Fibroblast of upper back skin (primary cell): ENCODE measurements at regions not wholly inside any gene's neighbourhood (a gene's known extent, or its start where the extent isn't known, plus 50 kb on each side); places are given as distances from the start of the nearest gene placed in this dataset.

Source experiments
- DNase-seq: peaks from one replicate; pipeline ENCODE4 v3.0.0-alpha.2; 2013

- DNase-seq: peak; percentile 91
Measured at GRCh38 chr2:66803726-66804125, 368.8 kb downstream of the MEIS1 start.

GRCh38 chr2:66805016-66805865 is 370.3 kb downstream of the MEIS1 start:
- DNase-seq: peak; percentile 34

GRCh38 chr2:66805968-66806367 is 371.0 kb downstream of the MEIS1 start:
- no peak for DNase-seq

- DNase-seq: peak; percentile 7
Measured at GRCh38 chr2:66813525-66813924, 378.6 kb downstream of the MEIS1 start.

GRCh38 chr2:66813976-66814375 is 379.1 kb downstream of the MEIS1 start:
- DNase-seq: peak; percentile 10

GRCh38 chr2:66814916-66815315 is 380.0 kb downstream of the MEIS1 start:
- no peak for DNase-seq

GRCh38 chr2:66815886-66816285 is 381.0 kb downstream of the MEIS1 start:
- DNase-seq: no peak

GRCh38 chr2:66821168-66821567 is 386.2 kb downstream of the MEIS1 start:
- DNase-seq: no peak

GRCh38 chr2:66822186-66822585 is 387.3 kb downstream of the MEIS1 start:
- DNase-seq: no peak

GRCh38 chr2:66824926-66825325 is 390.0 kb downstream of the MEIS1 start:
- no peak for DNase-seq

- DNase-seq: no peak
Measured at GRCh38 chr2:66827851-66828250, 392.9 kb downstream of the MEIS1 start.

GRCh38 chr2:66828876-66829275 is 394.0 kb downstream of the MEIS1 start:
- DNase-seq: no peak

- DNase-seq: no peak
Measured at GRCh38 chr2:66830881-66831280, 396.0 kb downstream of the MEIS1 start.

GRCh38 chr2:66832646-66833435 is 397.9 kb downstream of the MEIS1 start:
- peak; percentile 45 for DNase-seq

- DNase-seq: no peak
Measured at GRCh38 chr2:66834859-66835258, 399.9 kb downstream of the MEIS1 start.

- no peak for DNase-seq
Measured at GRCh38 chr2:66836851-66837250, 401.9 kb downstream of the MEIS1 start.

- peak; percentile 99 for DNase-seq
Measured at GRCh38 chr2:66839551-66840320, 404.8 kb downstream of the MEIS1 start.

GRCh38 chr2:66840321-66841002 is 405.5 kb downstream of the MEIS1 start:
- peak; percentile 78 for DNase-seq

GRCh38 chr2:66843847-66844246 is 408.9 kb downstream of the MEIS1 start:
- DNase-seq: no peak

- DNase-seq: peak; percentile 59
Measured at GRCh38 chr2:66845307-66845706, 410.4 kb downstream of the MEIS1 start.

GRCh38 chr2:66846887-66847286 is 412.0 kb downstream of the MEIS1 start:
- DNase-seq: no peak

GRCh38 chr2:66849153-66849755 is 414.3 kb downstream of the MEIS1 start:
- DNase-seq: no peak
